ES-I3 (cell line): ENCODE measurements at regions not wholly inside any gene's neighbourhood (a gene's known extent, or its start where the extent isn't known, plus 50 kb on each side); places are given as distances from the start of the nearest gene placed in this dataset.

Experiments used
- H3K36me3 ChIP-seq: 2 replicates; pipeline ENCODE4 v1.6.1; 2013; ENCODE audit warnings: mild to moderate bottlenecking, low read length, control low read depth, moderate library complexity; ENCODE audit not compliant: insufficient read depth
- H3K4me1 ChIP-seq: 2 replicates; pipeline ENCODE4 v1.6.1; 2013; ENCODE audit warnings: mild to moderate bottlenecking, control low read depth, low read length; ENCODE audit not compliant: insufficient read depth
- H3K9ac ChIP-seq: 2 replicates; pipeline ENCODE4 v1.6.1; 2013; ENCODE audit warnings: low read depth, mild to moderate bottlenecking, low read length, moderate library complexity
- H3K9me3 ChIP-seq: 2 replicates; pipeline ENCODE4 v1.6.1; 2013; ENCODE audit warnings: mild to moderate bottlenecking, low read length, moderate library complexity; ENCODE audit not compliant: control insufficient read depth, insufficient read depth

GRCh38 chr4:170423137-170423536, 333.4 kb upstream of the AADAT start:
- Histone ChIP-seq H3K36me3 (no peaks in the 10 kb centered on the region), H3K4me1 (no peaks in the 10 kb centered on the region), H3K9me3 (no peaks in the 10 kb centered on the region), H3K9ac (no peak overlapping the region)

GRCh38 chr4:170420255-170420693, 330.5 kb upstream of the AADAT start:
- H3K9ac ChIP-seq: no peak overlapping the region
- H3K36me3 ChIP-seq: no peaks in the 10 kb centered on the region
- no peaks in the 10 kb centered on the region for H3K9me3 ChIP-seq
- no peaks in the 10 kb centered on the region for H3K4me1 ChIP-seq

GRCh38 chr4:170414961-170415360, 325.2 kb upstream of the AADAT start:
- H3K9ac ChIP-seq: no peak overlapping the region
- H3K9me3 ChIP-seq: no peaks in the 10 kb centered on the region
- no peaks in the 10 kb centered on the region for H3K36me3 ChIP-seq
- no peaks in the 10 kb centered on the region for H3K4me1 ChIP-seq

- no peaks in the 10 kb centered on the region for H3K9me3 ChIP-seq
- no peaks in the 10 kb centered on the region for H3K36me3 ChIP-seq
- no peaks in the 10 kb centered on the region for H3K4me1 ChIP-seq
- H3K9ac ChIP-seq: no peak overlapping the region
Measured at GRCh38 chr4:170414360-170414759, 324.6 kb upstream of the AADAT start.

- Histone ChIP-seq H3K9me3 (no peaks in the 10 kb centered on the region), H3K36me3 (no peaks in the 10 kb centered on the region), H3K4me1 (no peaks in the 10 kb centered on the region), H3K9ac (no peak overlapping the region)
Measured at GRCh38 chr4:170413951-170414350, 324.2 kb upstream of the AADAT start.

GRCh38 chr4:170400361-170400760, 310.6 kb upstream of the AADAT start:
- H3K36me3 ChIP-seq: no peaks in the 10 kb centered on the region
- H3K9me3 ChIP-seq: no peaks in the 10 kb centered on the region
- no peaks in the 10 kb centered on the region for H3K4me1 ChIP-seq
- H3K9ac ChIP-seq: no peak overlapping the region

- Histone ChIP-seq H3K9ac (no peak overlapping the region), H3K4me1 (no peaks in the 10 kb centered on the region), H3K36me3 (no peaks in the 10 kb centered on the region), H3K9me3 (no peaks in the 10 kb centered on the region)
Measured at GRCh38 chr4:170399581-170400293, 310.0 kb upstream of the AADAT start.

GRCh38 chr4:170398218-170398617, 308.5 kb upstream of the AADAT start:
- Histone ChIP-seq H3K9ac (no peak overlapping the region), H3K36me3 (no peaks in the 10 kb centered on the region), H3K9me3 (no peaks in the 10 kb centered on the region), H3K4me1 (no peaks in the 10 kb centered on the region)

- Histone ChIP-seq H3K4me1 (no peaks in the 10 kb centered on the region), H3K9ac (no peak overlapping the region), H3K36me3 (no peaks in the 10 kb centered on the region), H3K9me3 (no peaks in the 10 kb centered on the region)
Measured at GRCh38 chr4:170395773-170396172, 306.0 kb upstream of the AADAT start.

- H3K9me3 ChIP-seq: no peaks in the 10 kb centered on the region
- H3K36me3 ChIP-seq: no peaks in the 10 kb centered on the region
- H3K4me1 ChIP-seq: no peaks in the 10 kb centered on the region
- H3K9ac ChIP-seq: no peak overlapping the region
Measured at GRCh38 chr4:170391066-170391740, 301.4 kb upstream of the AADAT start.

GRCh38 chr4:170389411-170389810, 299.7 kb upstream of the AADAT start:
- no peaks in the 10 kb centered on the region for H3K4me1 ChIP-seq
- H3K9ac ChIP-seq: no peak overlapping the region
- no peaks in the 10 kb centered on the region for H3K9me3 ChIP-seq
- H3K36me3 ChIP-seq: no peaks in the 10 kb centered on the region

- Histone ChIP-seq H3K4me1 (no peaks in the 10 kb centered on the region), H3K9me3 (no peaks in the 10 kb centered on the region), H3K36me3 (no peaks in the 10 kb centered on the region), H3K9ac (no peak overlapping the region)
Measured at GRCh38 chr4:170388255-170388654, 298.5 kb upstream of the AADAT start.

- Histone ChIP-seq H3K36me3 (no peaks in the 10 kb centered on the region), H3K9me3 (no peaks in the 10 kb centered on the region), H3K4me1 (no peaks in the 10 kb centered on the region), H3K9ac (no peak overlapping the region)
Measured at GRCh38 chr4:170386971-170387370, 297.2 kb upstream of the AADAT start.

GRCh38 chr4:170386511-170386910, 296.8 kb upstream of the AADAT start:
- no peaks in the 10 kb centered on the region for H3K36me3 ChIP-seq
- H3K4me1 ChIP-seq: no peaks in the 10 kb centered on the region
- H3K9me3 ChIP-seq: no peaks in the 10 kb centered on the region
- no peak overlapping the region for H3K9ac ChIP-seq

GRCh38 chr4:170374770-170375169, 285.0 kb upstream of the AADAT start:
- Histone ChIP-seq H3K4me1 (no peaks in the 10 kb centered on the region), H3K36me3 (no peaks in the 10 kb centered on the region), H3K9ac (no peak overlapping the region), H3K9me3 (no peaks in the 10 kb centered on the region)
